Right atrium auricular region (tissue), 2 donors: ENCODE measurements at regions not wholly inside any gene's neighbourhood (a gene's known extent, or its start where the extent isn't known, plus 50 kb on each side); places are given as distances from the start of the nearest gene placed in this dataset.

Experiments
- DNase-seq: peaks from one replicate; pipeline ENCODE4 v3.0.0-alpha.2; 2019; ENCODE audit warnings: low spot score
- H3K27ac ChIP-seq, 2 donors: fragments of 200-600 bp; sonication (generic); 1 replicate in 1 of 2; 2 replicates in 1 of 2; pipeline ENCODE4 v1.5.1; 2016 to 2019
- H3K27me3 ChIP-seq, 2 donors: fragments of 200-600 bp; sonication (generic); one replicate each; pipeline versions ENCODE4 v1.5.1 to v1.6.0; 2017 to 2019
- H3K36me3 ChIP-seq: fragments of 200-600 bp; sonication (generic); one replicate; pipeline ENCODE4 v1.5.1; 2016
- H3K4me1 ChIP-seq, 2 donors: fragments of 200-600 bp; sonication (generic); one replicate each; pipeline versions ENCODE4 v1.5.1 to v1.6.0; 2017 to 2019
- H3K4me3 ChIP-seq, 2 donors: fragments of 200-600 bp; sonication (generic); 1 replicate in 1 of 2; 2 replicates in 1 of 2; pipeline ENCODE4 v1.5.1; 2017 to 2019; ENCODE audit warnings: mild to moderate bottlenecking in 1 of 2, moderate library complexity in 1 of 2
- H3K9me3 ChIP-seq, 2 donors: fragments of 200-600 bp; sonication (generic); one replicate each; pipeline ENCODE4 v1.5.1; 2019
- CTCF ChIP-seq, 2 donors: fragments of 200-600 bp; sonication (generic); IDR thresholded peaks; one replicate each; pipeline ENCODE4 v1.5.1; 2019; ENCODE audit warnings: antibody characterized with exemption in 2 of 2

GRCh38 chr2:61758159-61758558 is 95.7 kb downstream of the FAM161A start:
- Histone ChIP-seq H3K27ac (no peak overlapping the region), H3K36me3 (no peaks in the 10 kb centered on the region), H3K4me3 (no peak overlapping the region), H3K27me3 (no peaks in the 10 kb centered on the region), H3K9me3 (peaks cover 0 to 8% of the 10 kb centered on the region in 2 donors), H3K4me1 (peaks cover 0 to 3% of the 10 kb centered on the region in 2 donors)
- no peak for TF ChIP-seq CTCF (IDR thresholded peaks at IDR 0.05)
- no peak for DNase-seq

DNA sequence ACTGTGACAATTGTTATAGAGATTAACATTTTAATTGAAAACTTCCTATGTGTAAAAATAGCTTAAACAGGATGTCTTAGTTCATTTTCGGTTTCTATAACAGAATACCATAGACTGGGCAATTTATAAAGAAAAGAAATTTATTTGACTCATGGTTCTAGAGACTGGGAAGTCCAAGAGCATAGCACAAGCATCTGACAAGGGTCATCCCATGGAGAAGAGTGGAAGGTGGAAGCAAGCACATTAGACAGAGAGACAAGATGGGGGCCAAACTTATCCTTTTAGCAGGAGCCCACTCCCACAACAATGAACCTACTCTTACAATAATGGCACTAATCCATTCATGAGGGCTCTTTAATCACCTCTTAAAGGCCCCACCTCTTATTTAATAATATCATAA is 100.3 kb downstream of the FAM161A start:
- no peaks in the 10 kb centered on the region for H3K36me3 ChIP-seq
- TF ChIP-seq CTCF (IDR thresholded peaks at IDR 0.05): no peak
- no peak for DNase-seq
- H3K27ac ChIP-seq: no peak overlapping the region
- peaks cover 0 to 12% of the 10 kb centered on the region in 2 donors for H3K9me3 ChIP-seq
- H3K4me3 ChIP-seq: no peak overlapping the region
- no peaks in the 10 kb centered on the region for H3K27me3 ChIP-seq
- no peaks in the 10 kb centered on the region for H3K4me1 ChIP-seq

DNA sequence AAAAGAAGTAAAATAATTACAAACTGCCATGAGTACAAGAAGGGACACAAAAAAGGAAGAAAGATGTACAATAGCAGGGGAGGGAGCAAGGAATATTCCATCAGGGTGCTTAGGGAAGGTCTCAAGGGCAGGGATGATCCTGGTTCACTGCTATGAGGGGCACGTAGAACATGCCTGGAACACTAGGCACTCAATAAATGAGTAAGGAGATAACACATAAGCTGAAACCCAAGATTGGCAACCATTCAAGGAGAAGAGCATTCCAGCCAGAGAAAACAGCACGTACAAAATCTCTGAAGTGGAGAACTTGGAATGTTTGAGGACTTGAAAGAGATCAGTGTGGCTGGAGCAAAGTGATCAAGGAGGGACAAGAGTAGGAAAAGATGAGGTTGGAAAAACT is 103.2 kb downstream of the FAM161A start:
- no peak for DNase-seq
- no peaks in the 10 kb centered on the region for H3K36me3 ChIP-seq
- H3K4me3 ChIP-seq: no peak overlapping the region
- TF ChIP-seq CTCF (IDR thresholded peaks at IDR 0.05): no peak
- peaks cover 0 to 12% of the 10 kb centered on the region in 2 donors for H3K9me3 ChIP-seq
- peak overlapping the region in 1 of 2 donors; percentile 69 for H3K27ac ChIP-seq
- no peaks in the 10 kb centered on the region for H3K27me3 ChIP-seq
- no peaks in the 10 kb centered on the region for H3K4me1 ChIP-seq

DNA sequence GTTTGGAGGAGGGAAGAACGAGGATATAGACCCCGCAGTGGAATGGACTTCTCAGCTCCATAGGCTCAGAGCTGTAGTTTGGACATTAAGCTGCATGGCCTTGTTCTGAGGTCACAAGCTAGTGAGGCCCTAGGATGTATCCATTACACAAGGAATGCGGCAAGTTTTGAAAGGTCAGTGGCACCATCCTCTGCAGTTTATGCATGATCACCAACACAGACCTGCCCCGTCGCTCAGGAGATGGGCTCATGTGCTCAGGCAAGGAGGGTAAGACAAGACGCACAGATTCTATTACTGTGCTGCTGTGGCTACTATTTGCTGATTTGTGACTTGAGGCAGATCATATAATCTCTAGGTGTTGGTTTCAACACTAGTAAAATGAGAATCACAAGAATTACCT is 110.9 kb downstream of the FAM161A start:
- H3K9me3 ChIP-seq: no peaks in the 10 kb centered on the region
- H3K27ac ChIP-seq: no peak overlapping the region
- H3K4me3 ChIP-seq: no peak overlapping the region
- H3K36me3 ChIP-seq: no peaks in the 10 kb centered on the region
- H3K4me1 ChIP-seq: no peaks in the 10 kb centered on the region
- no peak for DNase-seq
- H3K27me3 ChIP-seq: no peaks in the 10 kb centered on the region
- TF ChIP-seq CTCF (IDR thresholded peaks at IDR 0.05): no peak

GRCh38 chr2:61737841-61738240 is 116.0 kb downstream of the FAM161A start:
- H3K9me3 ChIP-seq: no peaks in the 10 kb centered on the region
- no peak overlapping the region for H3K27ac ChIP-seq
- no peak for DNase-seq
- no peak overlapping the region for H3K4me3 ChIP-seq
- no peaks in the 10 kb centered on the region for H3K36me3 ChIP-seq
- H3K27me3 ChIP-seq: no peaks in the 10 kb centered on the region
- TF ChIP-seq CTCF (IDR thresholded peaks at IDR 0.05): no peak
- H3K4me1 ChIP-seq: no peaks in the 10 kb centered on the region

- no peak for TF ChIP-seq CTCF (IDR thresholded peaks at IDR 0.05)
- DNase-seq: no peak
- no peaks in the 10 kb centered on the region for H3K27me3 ChIP-seq
- H3K27ac ChIP-seq: no peak overlapping the region
- no peak overlapping the region for H3K4me3 ChIP-seq
- no peaks in the 10 kb centered on the region for H3K36me3 ChIP-seq
- H3K4me1 ChIP-seq: no peaks in the 10 kb centered on the region
- no peaks in the 10 kb centered on the region for H3K9me3 ChIP-seq
Observed at GRCh38 chr2:61736953-61737352, 116.9 kb downstream of the FAM161A start.
